T-helper 2 cell treated with Interferon-gamma antibody and Interleukin-4, amounts not matched to agents 5 μg/mL and 100 μg/mL, for 36 hours (primary cell): ENCODE measurements at regions not wholly inside any gene's neighbourhood (a gene's known extent, or its start where the extent isn't known, plus 50 kb on each side); places are given as distances from the start of the nearest gene placed in this dataset.
A peak's percentile ranks its signal among the peaks of the same experiment; 100 is the strongest.

Experiments used
- DNase-seq: peaks from one replicate; pipeline ENCODE4 v3.0.0; 2021; ENCODE audit warnings: low spot score
- H3K27ac Mint-ChIP-seq: one replicate; pipeline ENCODE4 v1.8.0; 2021; ENCODE audit warnings: mild to moderate bottlenecking, mixed read lengths
- H3K27me3 Mint-ChIP-seq: one replicate; pipeline ENCODE4 v1.8.0; 2021; ENCODE audit warnings: low read depth, mixed read lengths
- H3K36me3 Mint-ChIP-seq: one replicate; pipeline ENCODE4 v1.8.0; 2021; ENCODE audit warnings: low read depth, mixed read lengths
- H3K4me1 Mint-ChIP-seq: one replicate; pipeline ENCODE4 v1.8.0; 2021; ENCODE audit warnings: low read depth, mixed read lengths
- H3K4me3 Mint-ChIP-seq: one replicate; pipeline ENCODE4 v1.8.0; 2022; ENCODE audit warnings: mild to moderate bottlenecking, moderate library complexity, mixed read lengths
- H3K9me3 Mint-ChIP-seq: one replicate; pipeline ENCODE4 v1.8.0; 2021; ENCODE audit warnings: mixed read lengths

DNA sequence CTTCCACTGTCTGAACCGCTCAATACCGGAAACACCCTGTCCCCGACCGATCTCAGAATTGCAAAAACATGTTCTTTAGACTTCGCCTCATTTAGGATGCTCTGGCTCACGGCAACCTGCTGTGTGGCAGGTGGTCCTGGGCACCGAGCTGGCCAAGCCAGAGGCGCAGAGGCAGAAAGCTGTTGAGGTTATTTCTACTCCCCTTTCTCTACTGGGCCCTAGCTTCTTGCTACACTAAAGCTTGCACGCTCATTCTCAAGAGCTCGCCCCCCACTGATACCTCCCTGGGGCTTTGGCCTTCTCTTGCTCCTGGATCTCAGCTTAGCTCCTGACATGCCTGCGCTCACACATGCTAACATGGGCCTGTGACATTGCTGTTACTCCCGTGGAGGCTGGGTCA is 417.4 kb downstream of the LPIN1 start:
- Mint-ChIP-seq H3K4me3 (no peak overlapping the region), H3K36me3 (no peaks in the 10 kb centered on the region), H3K4me1 (peaks cover 2% of the 10 kb centered on the region), H3K27ac (no peak overlapping the region), H3K27me3 (peaks cover 19% of the 10 kb centered on the region), H3K9me3 (no peaks in the 10 kb centered on the region)
- DNase-seq = no peak

- DNase-seq = no peak
- H3K36me3 Mint-ChIP-seq = no peaks in the 10 kb centered on the region
- H3K27ac Mint-ChIP-seq = no peak overlapping the region
- peaks cover 10% of the 10 kb centered on the region for H3K4me1 Mint-ChIP-seq
- H3K4me3 Mint-ChIP-seq = no peak overlapping the region
- peaks cover 16% of the 10 kb centered on the region for H3K27me3 Mint-ChIP-seq
- no peaks in the 10 kb centered on the region for H3K9me3 Mint-ChIP-seq
These were observed 418.3 kb downstream of the LPIN1 start for GRCh38 chr2:12164689-12165088.

GRCh38 chr2:12167525-12168317 is 421.3 kb downstream of the LPIN1 start:
- Mint-ChIP-seq H3K9me3 (no peaks in the 10 kb centered on the region), H3K27me3 (peaks cover 12% of the 10 kb centered on the region), H3K4me3 (no peak overlapping the region), H3K36me3 (no peaks in the 10 kb centered on the region), H3K27ac (no peak overlapping the region), H3K4me1 (peaks cover 11% of the 10 kb centered on the region)
- no peak for DNase-seq

DNA sequence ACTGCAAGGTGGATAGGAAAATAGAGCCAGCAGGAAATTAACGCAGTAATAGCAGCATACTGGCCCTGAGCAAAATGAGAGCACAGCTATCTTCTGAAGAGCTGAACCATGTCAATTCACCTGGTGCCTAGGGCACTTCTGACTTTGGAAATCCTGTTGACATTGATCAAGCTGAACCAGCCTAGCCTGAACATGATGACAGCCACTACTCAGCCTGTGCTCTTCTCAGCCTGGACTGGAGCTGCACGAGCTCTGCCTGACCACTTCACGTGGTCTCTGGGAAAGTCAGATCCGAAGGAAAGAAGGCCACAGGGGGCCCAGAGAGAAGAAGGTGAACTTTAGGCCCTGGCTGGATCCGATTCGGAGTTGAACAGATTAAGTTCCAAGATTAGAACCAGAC is 421.9 kb downstream of the LPIN1 start:
- no peaks in the 10 kb centered on the region for H3K9me3 Mint-ChIP-seq
- no peak overlapping the region for H3K4me3 Mint-ChIP-seq
- no peak overlapping the region for H3K27ac Mint-ChIP-seq
- DNase-seq = no peak
- H3K4me1 Mint-ChIP-seq = peaks cover 11% of the 10 kb centered on the region
- no peaks in the 10 kb centered on the region for H3K36me3 Mint-ChIP-seq
- H3K27me3 Mint-ChIP-seq = peaks cover 12% of the 10 kb centered on the region

DNA sequence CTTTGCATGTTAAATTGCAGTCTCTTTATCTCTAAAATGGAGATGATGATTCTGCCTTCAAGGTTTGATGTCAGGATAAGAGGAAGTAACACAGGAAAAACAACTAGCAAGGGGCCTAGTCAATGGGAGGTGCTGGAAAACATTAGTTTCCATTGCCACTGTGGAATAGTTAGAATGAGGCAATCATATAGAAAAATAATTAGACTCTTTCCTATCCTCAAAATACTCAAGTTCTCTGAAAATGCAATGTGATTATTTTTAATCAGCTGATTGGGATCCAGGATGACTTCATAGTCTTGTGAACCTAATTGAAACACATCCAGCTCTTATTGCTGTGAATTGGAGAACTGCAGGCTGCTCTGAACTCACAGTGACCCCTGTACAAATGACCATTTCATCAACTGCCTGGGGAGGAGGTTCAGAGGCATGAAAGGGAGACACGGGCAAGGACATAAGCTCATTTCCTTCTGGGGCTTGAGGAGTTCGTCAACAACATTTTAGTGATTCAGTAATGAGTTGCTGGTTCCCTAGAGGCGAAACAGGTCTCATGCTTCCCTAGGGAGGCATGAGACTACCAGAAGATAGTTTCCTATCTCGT is 422.5 kb downstream of the LPIN1 start:
- Mint-ChIP-seq H3K4me3 (no peak overlapping the region), H3K27ac (no peak overlapping the region)

DNA sequence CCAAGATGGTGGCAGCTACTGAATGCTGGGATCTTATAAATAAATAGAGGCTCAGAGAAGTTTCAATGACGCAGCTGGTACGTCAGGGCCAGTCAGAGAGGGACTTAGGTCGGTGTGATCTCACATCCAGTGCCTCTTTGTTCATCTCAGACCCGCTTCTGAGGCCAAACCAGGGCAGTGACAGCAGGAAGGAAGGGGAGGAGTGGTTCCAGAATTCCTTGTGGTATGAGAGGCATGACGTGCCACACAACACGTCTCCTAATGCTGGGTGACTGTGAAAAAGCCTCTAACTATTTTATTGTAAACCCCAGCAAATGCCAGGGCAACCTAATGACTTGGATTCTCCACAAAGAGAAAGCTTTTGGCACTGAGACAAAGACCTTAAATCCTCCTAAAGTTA is 423.3 kb downstream of the LPIN1 start:
- H3K4me1 Mint-ChIP-seq = peaks cover 11% of the 10 kb centered on the region
- H3K27ac Mint-ChIP-seq = no peak overlapping the region
- H3K27me3 Mint-ChIP-seq = peaks cover 8% of the 10 kb centered on the region
- no peak for DNase-seq
- H3K36me3 Mint-ChIP-seq = no peaks in the 10 kb centered on the region
- H3K9me3 Mint-ChIP-seq = no peaks in the 10 kb centered on the region
- H3K4me3 Mint-ChIP-seq = no peak overlapping the region

More for the DNA sequence above, 422.5 kb downstream of the LPIN1 start:
- Mint-ChIP-seq H3K9me3 (no peaks in the 10 kb centered on the region), H3K27me3 (peaks cover 8% of the 10 kb centered on the region), H3K36me3 (no peaks in the 10 kb centered on the region), H3K4me1 (peaks cover 11% of the 10 kb centered on the region)
- DNase-seq = no peak

GRCh38 chr2:12170121-12170520 is 423.7 kb downstream of the LPIN1 start:
- no peaks in the 10 kb centered on the region for H3K9me3 Mint-ChIP-seq
- H3K4me1 Mint-ChIP-seq = peaks cover 9% of the 10 kb centered on the region
- no peak overlapping the region for H3K4me3 Mint-ChIP-seq
- DNase-seq = no peak
- peaks cover 5% of the 10 kb centered on the region for H3K27me3 Mint-ChIP-seq
- H3K27ac Mint-ChIP-seq = no peak overlapping the region
- H3K36me3 Mint-ChIP-seq = no peaks in the 10 kb centered on the region

- Mint-ChIP-seq H3K4me1 (peaks cover 30% of the 10 kb centered on the region), H3K4me3 (no peak overlapping the region), H3K36me3 (no peaks in the 10 kb centered on the region), H3K27ac (no peak overlapping the region), H3K27me3 (no peaks in the 10 kb centered on the region), H3K9me3 (no peaks in the 10 kb centered on the region)
- no peak for DNase-seq
These were observed 427.0 kb downstream of the LPIN1 start for GRCh38 chr2:12173271-12173942.

DNA sequence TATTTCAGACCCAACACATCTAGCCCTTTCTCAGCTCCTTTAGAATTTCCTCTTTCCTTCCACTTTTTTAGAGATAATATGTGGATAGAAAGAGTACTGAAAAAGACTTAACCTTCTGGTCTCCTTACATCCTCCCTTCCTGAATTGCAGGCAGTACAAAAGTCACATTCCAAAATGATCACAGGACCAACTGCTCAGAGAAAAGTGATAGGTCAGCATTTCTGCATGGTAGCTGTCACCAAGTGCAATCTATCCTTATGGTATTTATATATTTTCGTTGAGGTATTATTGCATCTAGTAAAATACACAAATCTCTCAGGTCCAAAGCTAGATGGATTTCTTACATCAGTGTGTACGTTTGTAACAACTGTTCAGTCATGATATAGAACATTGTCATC is 427.5 kb downstream of the LPIN1 start:
- H3K27me3 Mint-ChIP-seq = no peaks in the 10 kb centered on the region
- H3K4me1 Mint-ChIP-seq = peaks cover 31% of the 10 kb centered on the region
- no peak overlapping the region for H3K4me3 Mint-ChIP-seq
- no peaks in the 10 kb centered on the region for H3K36me3 Mint-ChIP-seq
- DNase-seq = no peak
- no peak overlapping the region for H3K27ac Mint-ChIP-seq
- H3K9me3 Mint-ChIP-seq = no peaks in the 10 kb centered on the region

GRCh38 chr2:12175323-12175722 is 428.9 kb downstream of the LPIN1 start:
- peaks cover 3% of the 10 kb centered on the region for H3K27me3 Mint-ChIP-seq
- H3K4me1 Mint-ChIP-seq = peaks cover 22% of the 10 kb centered on the region
- no peaks in the 10 kb centered on the region for H3K36me3 Mint-ChIP-seq
- no peak overlapping the region for H3K4me3 Mint-ChIP-seq
- H3K9me3 Mint-ChIP-seq = no peaks in the 10 kb centered on the region
- no peak overlapping the region for H3K27ac Mint-ChIP-seq
- DNase-seq = no peak

DNA sequence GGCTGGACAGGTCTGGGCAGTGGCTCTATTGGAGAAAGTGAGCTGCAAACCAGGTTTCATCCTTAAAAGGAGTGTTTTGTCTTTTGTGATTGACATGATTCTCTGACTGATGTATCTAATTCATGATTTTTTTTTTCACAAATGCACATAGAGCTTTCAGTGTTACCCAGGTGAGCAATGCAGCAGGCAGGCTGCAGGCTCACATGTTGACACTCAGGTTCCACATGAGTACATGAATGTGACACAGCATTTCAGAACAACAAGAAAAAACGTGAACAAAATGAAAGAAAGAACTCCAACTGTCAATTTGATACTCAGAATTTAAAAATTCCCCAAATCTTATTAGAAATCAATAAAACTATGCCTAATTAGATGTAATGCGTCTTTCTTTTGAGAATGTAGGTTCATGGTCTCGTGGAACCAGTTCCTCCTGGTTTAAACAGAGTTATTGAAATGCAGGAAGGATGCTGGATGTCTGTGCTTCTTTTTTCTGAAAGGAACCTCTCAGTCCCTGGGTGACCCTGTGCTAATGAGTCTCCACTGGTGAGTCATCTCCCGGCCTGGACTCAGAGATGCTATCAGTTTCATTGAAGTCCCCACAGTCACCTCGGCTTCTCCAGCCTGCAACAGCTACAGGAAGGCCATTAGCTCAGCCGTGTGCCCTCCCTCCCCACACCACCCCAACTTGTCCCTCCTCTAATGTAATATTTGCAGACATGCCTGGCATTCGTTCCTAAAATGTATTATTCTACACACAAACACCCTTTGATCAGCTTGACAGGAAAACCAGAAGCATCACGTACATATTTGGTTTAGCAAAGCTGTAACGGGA is 430.4 kb downstream of the LPIN1 start:
- no peaks in the 10 kb centered on the region for H3K9me3 Mint-ChIP-seq
- peak; percentile 10 for DNase-seq
- H3K4me1 Mint-ChIP-seq = peaks cover 22% of the 10 kb centered on the region
- no peaks in the 10 kb centered on the region for H3K36me3 Mint-ChIP-seq
- peak overlapping the region; percentile 23 for H3K4me3 Mint-ChIP-seq
- H3K27ac Mint-ChIP-seq = no peak overlapping the region
- H3K27me3 Mint-ChIP-seq = peaks cover 8% of the 10 kb centered on the region

- no peak for DNase-seq
- H3K36me3 Mint-ChIP-seq = no peaks in the 10 kb centered on the region
- peaks cover 22% of the 10 kb centered on the region for H3K4me1 Mint-ChIP-seq
- H3K4me3 Mint-ChIP-seq = peak overlapping the region; percentile 23
- no peaks in the 10 kb centered on the region for H3K9me3 Mint-ChIP-seq
- peaks cover 14% of the 10 kb centered on the region for H3K27me3 Mint-ChIP-seq
- peak overlapping the region; percentile 9 for H3K27ac Mint-ChIP-seq
These were observed 431.2 kb downstream of the LPIN1 start for GRCh38 chr2:12177455-12178288.
